H1 (cell line): ENCODE measurements at regions not wholly inside any gene's neighbourhood (a gene's known extent, or its start where the extent isn't known, plus 50 kb on each side); places are given as distances from the start of the nearest gene placed in this dataset.
A peak's percentile ranks its signal among the peaks of the same experiment; 100 is the strongest.

Source experiments
- CTCF ChIA-PET: fragments of 300-600 bp; sonication (Branson Sonifier 250); formaldehyde crosslinking; loops from one replicate; lab custom pipeline; 2021; ENCODE audit not compliant: partially characterized antibody; lab: Charles Lee
- POLR2A ChIA-PET: fragments of 300-600 bp; sonication (Branson Sonifier 250); formaldehyde crosslinking; loops from one replicate; lab custom pipeline; 2021; ENCODE audit warnings: inconsistent platforms; ENCODE audit not compliant: partially characterized antibody; lab: Charles Lee
- DNase-seq, 2 experiments: peaks; one replicate each; pipeline versions ENCODE4 v3.0.0 to v3.0.0-alpha.2; 2010 to 2022; ENCODE audit warnings: low spot score in 2 of 2, low read depth in 1 of 2, mixed read lengths in 1 of 2
- FAIRE-seq: peaks from 2 replicates; lab custom pipeline; 2011; peaks lifted over from hg19 to GRCh38; lab: Jason Lieb, UNC
- H2AFZ ChIP-seq: 2 replicates; pipeline ENCODE4 v1.8.1; 2012; ENCODE audit warnings: low read length, inconsistent platforms
- H2AK5ac ChIP-seq: 2 replicates; pipeline ENCODE4 v1.6.1; 2013; ENCODE audit warnings: low read depth, low read length
- H2BK120ac ChIP-seq: replicated peaks from 2 replicates; pipeline ENCODE3; 2013; ENCODE audit warnings: low read depth, low read length, inconsistent platforms
- H2BK12ac ChIP-seq: 2 replicates; pipeline ENCODE4 v1.6.1; 2013; ENCODE audit warnings: low read depth, low read length
- H2BK15ac ChIP-seq: 2 replicates; pipeline ENCODE4 v1.6.1; 2013; ENCODE audit warnings: low read length
- H2BK20ac ChIP-seq: 2 replicates; pipeline ENCODE4 v1.6.1; 2013; ENCODE audit warnings: low read length
- H2BK5ac ChIP-seq: 2 replicates; pipeline ENCODE4 v1.6.1; 2013; ENCODE audit warnings: low read depth, low read length
- H3K14ac ChIP-seq: 2 replicates; pipeline ENCODE4 v1.6.1; 2013; ENCODE audit warnings: inconsistent platforms; ENCODE audit not compliant: insufficient read length
- H3K18ac ChIP-seq: 2 replicates; pipeline ENCODE4 v1.6.1; 2013; ENCODE audit warnings: low read length; ENCODE audit errors: extremely low read depth
- H3K23ac ChIP-seq: 2 replicates; pipeline ENCODE4 v1.6.1; 2013; ENCODE audit warnings: inconsistent platforms; ENCODE audit not compliant: insufficient read length
- H3K23me2 ChIP-seq: 2 replicates; pipeline ENCODE4 v1.6.1; 2013; ENCODE audit warnings: low read depth, low read length
- H3K27ac ChIP-seq: 2 replicates; pipeline ENCODE4 v1.6.1; 2011; ENCODE audit warnings: low read depth, low read length, inconsistent platforms
- H3K27me3 ChIP-seq, 4 experiments: replicated peaks in 1 of 4; 1 replicate in 1 of 4; 2 replicates in 3 of 4; pipeline versions ENCODE4 v1.6.1 to v1.8.1; 2011 to 2013; ENCODE audit warnings: low read length in 3 of 4, mild to moderate bottlenecking in 3 of 4, inconsistent platforms in 2 of 4, mixed read lengths in 2 of 4, moderate library complexity in 1 of 4; ENCODE audit not compliant: control insufficient read depth in 3 of 4, insufficient read depth in 3 of 4; ENCODE audit errors: extremely low read depth in 1 of 4
- H3K36me3 ChIP-seq, 4 experiments: 2 replicates each; pipeline versions ENCODE4 v1.6.1 to v1.8.1; 2011 to 2013; ENCODE audit warnings: mild to moderate bottlenecking in 4 of 4, low read length in 3 of 4, moderate library complexity in 2 of 4, control low read depth in 1 of 4, inconsistent platforms in 1 of 4; ENCODE audit not compliant: insufficient read depth in 4 of 4, control insufficient read depth in 2 of 4
- H3K4ac ChIP-seq: replicated peaks from 2 replicates; pipeline ENCODE3; 2013; ENCODE audit warnings: low read length, low read depth, mixed read lengths, inconsistent platforms; ENCODE audit not compliant: insufficient read length
- H3K4me1 ChIP-seq, 4 experiments: replicated peaks in 1 of 4; 1 replicate in 1 of 4; 2 replicates in 3 of 4; pipeline versions ENCODE4 v1.6.1 to v1.8.1; 2011 to 2013; ENCODE audit warnings: low read length in 3 of 4, inconsistent platforms in 2 of 4, mixed read lengths in 1 of 4; ENCODE audit not compliant: insufficient read depth in 4 of 4, control insufficient read depth in 3 of 4
- H3K4me2 ChIP-seq, 2 experiments: 2 replicates each; pipeline versions ENCODE4 v1.6.1 to v1.8.1; 2011 to 2013; ENCODE audit warnings: low read depth in 2 of 2, low read length in 2 of 2, control low read depth in 1 of 2, inconsistent platforms in 1 of 2, mild to moderate bottlenecking in 1 of 2; ENCODE audit not compliant: insufficient read depth in 1 of 2
- H3K4me3 ChIP-seq, 4 experiments: fragments of 200-600, 300-600 bp in 1 of 4; sonication (generic), shearing (Covaris generic), sonication (Bioruptor Twin) in 1 of 4; 2 replicates each; pipeline versions ENCODE4 v1.5.1 to v1.8.1; 2011 to 2016; ENCODE audit warnings: low read length in 4 of 4, low read depth in 3 of 4, control low read depth in 2 of 4, inconsistent platforms in 2 of 4, mild to moderate bottlenecking in 2 of 4, mixed read lengths in 1 of 4, moderate library complexity in 1 of 4; ENCODE audit not compliant: insufficient read depth in 2 of 4; ENCODE audit errors: extremely low read depth in 1 of 4
- H3K56ac ChIP-seq: replicated peaks from 2 replicates; pipeline ENCODE3; 2013; ENCODE audit warnings: low read depth, mild to moderate bottlenecking, mixed read lengths, low read length, inconsistent platforms; ENCODE audit not compliant: insufficient read length
- H3K79me1 ChIP-seq: 2 replicates; pipeline ENCODE4 v1.6.1; 2013; ENCODE audit warnings: low read depth, low read length, control low read depth
- H3K79me2 ChIP-seq, 2 experiments: 2 replicates each; pipeline versions ENCODE4 v1.6.1 to v1.8.1; 2012 to 2013; ENCODE audit warnings: low read length in 2 of 2, mild to moderate bottlenecking in 2 of 2, inconsistent platforms in 1 of 2; ENCODE audit not compliant: insufficient read depth in 2 of 2, control insufficient read depth in 1 of 2
- H3K9ac ChIP-seq, 4 experiments: replicated peaks in 1 of 4; 1 replicate in 1 of 4; 2 replicates in 3 of 4; pipeline versions ENCODE4 v1.6.1 to v1.8.1; 2011 to 2013; ENCODE audit warnings: low read depth in 3 of 4, low read length in 3 of 4, control low read depth in 2 of 4, mild to moderate bottlenecking in 2 of 4, moderate library complexity in 2 of 4, inconsistent platforms in 1 of 4; ENCODE audit errors: extremely low read depth in 1 of 4
- H3K9me3 ChIP-seq, 2 experiments: 2 replicates each; pipeline versions ENCODE4 v1.6.1 to v1.8.1; 2012 to 2013; ENCODE audit warnings: mild to moderate bottlenecking in 2 of 2, moderate library complexity in 2 of 2, control low read depth in 1 of 2, inconsistent platforms in 1 of 2, low read depth in 1 of 2, low read length in 1 of 2, mixed read lengths in 1 of 2; ENCODE audit not compliant: insufficient read depth in 2 of 2
- H4K20me1 ChIP-seq, 2 experiments: replicated peaks in 1 of 2; 2 replicates each; pipeline versions ENCODE3 to v1.8.1; 2011 to 2013; ENCODE audit warnings: inconsistent platforms in 2 of 2, low read length in 2 of 2, mild to moderate bottlenecking in 1 of 2; ENCODE audit not compliant: insufficient read depth in 2 of 2, control insufficient read depth in 1 of 2
- H4K5ac ChIP-seq: 2 replicates; pipeline ENCODE4 v1.6.1; 2013; ENCODE audit warnings: low read length, low read depth, mixed read lengths, inconsistent platforms; ENCODE audit not compliant: insufficient read length
- H4K8ac ChIP-seq: 2 replicates; pipeline ENCODE4 v1.8.0; 2013; ENCODE audit warnings: mild to moderate bottlenecking, moderate library complexity, low read length, inconsistent platforms; ENCODE audit not compliant: insufficient read depth; ENCODE audit errors: extremely low read depth
- H4K91ac ChIP-seq: replicated peaks from 2 replicates; pipeline ENCODE3; 2013; ENCODE audit warnings: low read length, mixed read lengths, inconsistent platforms; ENCODE audit not compliant: insufficient read length
- ASH2L ChIP-seq: fragments of 200-600, 300-600 bp; sonication (generic); IDR thresholded peaks from one replicate; pipeline ENCODE4 v1.7.1; 2017; ENCODE audit warnings: low read length
- ATF2 ChIP-seq: IDR thresholded peaks from 2 replicates; pipeline ENCODE4 v1.6.1; 2012; ENCODE audit warnings: low read length, inconsistent platforms
- BCL11A ChIP-seq, 2 experiments: IDR thresholded peaks; one replicate each; pipeline ENCODE4 v1.6.1; 2011; ENCODE audit warnings: low read depth in 2 of 2, low read length in 2 of 2, mild to moderate bottlenecking in 2 of 2
- CBX5 ChIP-seq: fragments of 300-800, 300-1000 bp; sonication (generic); IDR thresholded peaks from 2 replicates; pipeline ENCODE4 v1.7.1; 2016; ENCODE audit warnings: antibody characterized with exemption, low read length, low read depth
- FOSL1 ChIP-seq: IDR thresholded peaks from 2 replicates; pipeline ENCODE4 v1.6.1; 2011; ENCODE audit warnings: mild to moderate bottlenecking, low read depth, low read length, moderate library complexity; ENCODE audit not compliant: insufficient read depth
- MAFK ChIP-seq: IDR thresholded peaks from 2 replicates; pipeline ENCODE4 v1.6.1; 2012; ENCODE audit warnings: low read depth, mild to moderate bottlenecking, improper control_type of control experiment, low read length
- MAX ChIP-seq: IDR thresholded peaks from 2 replicates; pipeline ENCODE4 v1.6.1; 2012; ENCODE audit warnings: inconsistent platforms
- SIX5 ChIP-seq: IDR thresholded peaks from 2 replicates; pipeline ENCODE4 v1.6.1; 2011; ENCODE audit warnings: mild to moderate bottlenecking, low read depth, low read length
- SP1 ChIP-seq: IDR thresholded peaks from 2 replicates; pipeline ENCODE4 v1.6.1; 2011; ENCODE audit warnings: low read depth, low read length
- SUZ12 ChIP-seq: fragments of 200-600 bp; sonication (generic); IDR thresholded peaks from 2 replicates; pipeline ENCODE4 v1.6.1; 2012; ENCODE audit warnings: mild to moderate bottlenecking, inconsistent platforms, low read length, moderate library complexity, mixed read lengths
- TCF12 ChIP-seq: IDR thresholded peaks from 2 replicates; pipeline ENCODE4 v1.6.1; 2011; ENCODE audit warnings: low read depth, mild to moderate bottlenecking, low read length
- USF2 ChIP-seq: IDR thresholded peaks from 2 replicates; pipeline ENCODE4 v1.6.1; 2011; ENCODE audit warnings: low read length, improper control_type of control experiment
- WGBS, 2 experiments: shearing (Covaris generic) in 1 of 2; methylation state at CpG; one replicate each; pipeline versions ENCODE4 v1.1.6 to v1.1.7; 2013 to 2015; ENCODE audit warnings: low lambda C conversion rate in 2 of 2, mixed read lengths in 2 of 2, inconsistent platforms in 1 of 2, low coverage in 1 of 2, missing lambda C conversion rate in 1 of 2; ENCODE audit not compliant: insufficient replicate concordance in 2 of 2, insufficient coverage in 1 of 2, insufficient read length in 1 of 2; ENCODE audit errors: extremely low coverage in 1 of 2, missing lambda C conversion rate in 1 of 2; 5-methylcytosine and 5-hydroxymethylcytosine counted together

GRCh38 chr21:19557488-19557887 is 1153.9 kb upstream of the TMPRSS15 start:
- 98% methylated on average over 4 of the region's 4 CpGs; no CpG with 5 or more reads in 1 of the 2 experiments for WGBS, 2 experiments
- CTCF ChIA-PET: no interaction called here
- TF ChIP-seq SUZ12 (no peak), CBX5 (no peak), USF2 (no peak), FOSL1 (no peak), SIX5 (no peak), BCL11A (IDR thresholded peaks at IDR 0.05; ENCODE audit: low read depth in 2 of 2, low read length in 2 of 2) (no peak), ASH2L (no peak), ATF2 (no peak), SP1 (no peak), MAFK (no peak), TCF12 (no peak), MAX (no peak)

More at GRCh38 chr21:19557488-19557887, 1153.9 kb upstream of the TMPRSS15 start:
- Histone ChIP-seq H2BK120ac (no peak overlapping the region), H4K8ac (no peak overlapping the region), H2AFZ (peak overlapping the region; percentile 80), H3K27me3 (no peaks in the 10 kb centered on the region), H4K91ac (no peak overlapping the region), H2BK15ac (no peak overlapping the region), H4K5ac (no peak overlapping the region), H3K23me2 (no peaks in the 10 kb centered on the region), H3K23ac (no peak overlapping the region), H3K36me3 (no peaks in the 10 kb centered on the region), H2BK12ac (no peak overlapping the region), H3K14ac (no peak overlapping the region), H3K27ac (no peak overlapping the region), H3K79me2 (no peaks in the 10 kb centered on the region), H2AK5ac (no peak overlapping the region), H3K4me1 (peaks cover 0 to 13% (median 3%) of the 10 kb centered on the region in 4 experiments; a peak in 3 of 7 replicates), H3K79me1 (no peaks in the 10 kb centered on the region), H2BK20ac (peak overlapping the region; percentile 3; the same call in 1 of the 2 replicates), H3K9me3 (no peaks in the 10 kb centered on the region), H2BK5ac (no peak overlapping the region), H4K20me1 (no peaks in the 10 kb centered on the region), H3K56ac (no peak overlapping the region), H3K4me3 (no peak overlapping the region), H3K4ac (no peak overlapping the region), H3K9ac (no peak overlapping the region), H3K4me2 (no peak overlapping the region), H3K18ac (no peak overlapping the region)
- POLR2A ChIA-PET: no interaction called here
- FAIRE-seq (no peak), DNase-seq (no peak)
